MCF 10A (cell line): ENCODE measurements at regions not wholly inside any gene's neighbourhood (a gene's known extent, or its start where the extent isn't known, plus 50 kb on each side); places are given as distances from the start of the nearest gene placed in this dataset.

Experiments
- BruUV-seq: library from RNA; stranded (reverse); fragments of 400-500 nt; replicated peaks from 2 replicates; lab custom pipeline; 2021; lab: Mats Ljungman, UMichigan
- CTCF ChIA-PET: fragments of 300-600 bp; sonication (Branson Sonifier 250); formaldehyde crosslinking; extraction: SDS; loops from one replicate; lab custom pipeline; 2021; ENCODE audit warnings: antibody characterized with exemption, inconsistent platforms; lab: Yijun Ruan, JAX
- POLR2A ChIA-PET: fragments of 300-600, 350-650 bp; sonication (Branson Sonifier 250); formaldehyde crosslinking; extraction: SDS; loops from one replicate; lab custom pipeline; 2020; ENCODE audit warnings: antibody characterized with exemption, inconsistent platforms; lab: Yijun Ruan, JAX
- DNase-seq: peaks from one replicate; pipeline ENCODE4 v3.0.0-alpha.2; 2018; ENCODE audit not compliant: unreplicated experiment
- H3K27ac Mint-ChIP-seq: one replicate; pipeline ENCODE4 v1.8.0; 2022; ENCODE audit warnings: mild to moderate bottlenecking, low read depth, mixed read lengths; ENCODE audit not compliant: unreplicated experiment
- H3K27me3 Mint-ChIP-seq: one replicate; pipeline ENCODE4 v1.8.0; 2022; ENCODE audit warnings: mixed read lengths; ENCODE audit not compliant: insufficient read depth, unreplicated experiment
- H3K36me3 Mint-ChIP-seq: one replicate; pipeline ENCODE4 v1.8.0; 2022; ENCODE audit warnings: mild to moderate bottlenecking, moderate library complexity, mixed read lengths; ENCODE audit not compliant: insufficient read depth, unreplicated experiment
- H3K4me1 Mint-ChIP-seq: one replicate; pipeline ENCODE4 v1.8.0; 2022; ENCODE audit warnings: mixed read lengths; ENCODE audit not compliant: insufficient read depth, unreplicated experiment
- H3K4me3 Mint-ChIP-seq: one replicate; pipeline ENCODE4 v1.8.0; 2022; ENCODE audit warnings: mild to moderate bottlenecking, moderate library complexity, mixed read lengths; ENCODE audit not compliant: unreplicated experiment
- H3K9me3 Mint-ChIP-seq: one replicate; pipeline ENCODE4 v1.8.0; 2022; ENCODE audit warnings: mixed read lengths; ENCODE audit not compliant: unreplicated experiment
- CTCF ChIP-seq: fragments of 200-600 bp; IDR thresholded peaks from one replicate; pipeline ENCODE4 v1.8.0; 2022; ENCODE audit warnings: antibody characterized with exemption, mild to moderate bottlenecking; ENCODE audit not compliant: unreplicated experiment
- intact Hi-C: fragments of 100-400 bp; cut with micrococcal nuclease; formaldehyde crosslinking; loops from 2 replicates; pipeline ENCODE4 v1.14.1; 2022

GRCh38 chr9:3597792-3598191 lies 72.0 kb upstream of the RFX3 start:
- intact Hi-C loops, result no loop called here
- Mint-ChIP-seq H3K4me1 (no peaks in the 10 kb centered on the region), H3K27ac (no peak overlapping the region), H3K36me3 (no peaks in the 10 kb centered on the region), H3K4me3 (no peak overlapping the region), H3K27me3 (no peaks in the 10 kb centered on the region), H3K9me3 (peaks cover 6% of the 10 kb centered on the region)
- TF ChIP-seq CTCF, result no peak
- ChIA-PET CTCF (interaction anchor here (0.6 kb wide), 1 partner anchor 444 kb away, joined by 3 read pairs; no protein-coding TSS in a partner anchor), POLR2A (no interaction called here)
- DNase-seq, result no peak
- no TSS peak for BruUV-seq

- no TSS peak for BruUV-seq
- Mint-ChIP-seq H3K9me3 (peaks cover 38% of the 10 kb centered on the region), H3K4me1 (no peaks in the 10 kb centered on the region), H3K27ac (no peak overlapping the region), H3K4me3 (no peak overlapping the region), H3K27me3 (no peaks in the 10 kb centered on the region), H3K36me3 (no peaks in the 10 kb centered on the region)
- no peak for DNase-seq
- ChIA-PET POLR2A (no interaction called here), CTCF (interaction anchor here (0.7 to 1.6 kb wide), 2 partner anchors 24 to 119 kb away, joined by 3 to 5 read pairs; no protein-coding TSS in a partner anchor)
- TF ChIP-seq CTCF, result no peak
- intact Hi-C loops, result no loop called here
Measured at GRCh38 chr9:3586066-3586465, 60.3 kb upstream of the RFX3 start.

GRCh38 chr9:3585606-3586005 lies 59.8 kb upstream of the RFX3 start:
- TF ChIP-seq CTCF, result no peak
- Mint-ChIP-seq H3K9me3 (peaks cover 33% of the 10 kb centered on the region), H3K4me1 (no peaks in the 10 kb centered on the region), H3K27me3 (no peaks in the 10 kb centered on the region), H3K36me3 (no peaks in the 10 kb centered on the region), H3K4me3 (no peak overlapping the region), H3K27ac (no peak overlapping the region)
- intact Hi-C loops, result no loop called here
- ChIA-PET POLR2A (no interaction called here), CTCF (interaction anchor here (0.7 kb wide), 1 partner anchor 17 kb away, joined by 3 read pairs; no protein-coding TSS in a partner anchor)
- no TSS peak for BruUV-seq
- no peak for DNase-seq

GRCh38 chr9:3578786-3579185 lies 53.0 kb upstream of the RFX3 start:
- H3K9me3 Mint-ChIP-seq, result peaks cover 22% of the 10 kb centered on the region
- no peaks in the 10 kb centered on the region for H3K36me3 Mint-ChIP-seq
- ChIA-PET CTCF (interaction anchor here (0.5 to 1.0 kb wide), 4 partner anchors 17 to 787 kb away, joined by 3 read pairs; no protein-coding TSS in a partner anchor), POLR2A (interaction anchor here (0.5 to 1.9 kb wide), 3 partner anchors 52 to 1309 kb away, joined by 3 to 12 read pairs (median 4); no protein-coding TSS in a partner anchor)
- peak; percentile 61 for DNase-seq
- H3K4me1 Mint-ChIP-seq, result no peaks in the 10 kb centered on the region
- H3K27me3 Mint-ChIP-seq, result no peaks in the 10 kb centered on the region
- H3K4me3 Mint-ChIP-seq, result no peak overlapping the region
- H3K27ac Mint-ChIP-seq, result no peak overlapping the region
- no TSS peak for BruUV-seq
- TF ChIP-seq CTCF, result no peak
- intact Hi-C loops, result no loop called here
